Loucy (cell line): ENCODE measurements at regions not wholly inside any gene's neighbourhood (a gene's known extent, or its start where the extent isn't known, plus 50 kb on each side); places are given as distances from the start of the nearest gene placed in this dataset.

Experiments
- H2AFZ ChIP-seq: fragments of 200-600 bp; sonication (generic); 2 replicates; pipeline ENCODE4 v1.6.0; 2016; ENCODE audit warnings: antibody characterized with exemption, mild to moderate bottlenecking, low read length, moderate library complexity
- H3F3A ChIP-seq: fragments of 200-600 bp; 2 replicates; pipeline ENCODE4 v1.6.0; 2016; ENCODE audit warnings: antibody characterized with exemption, low read depth, mild to moderate bottlenecking
- H3K27me3 ChIP-seq: fragments of 200-600 bp; sonication (generic); 2 replicates; pipeline ENCODE4 v1.6.1; 2014; ENCODE audit warnings: low read length, mild to moderate bottlenecking; ENCODE audit not compliant: insufficient read depth, poor library complexity, severe bottlenecking
- H3K36me3 ChIP-seq: fragments of 200-600 bp; sonication (generic); 2 replicates; pipeline ENCODE4 v1.6.1; 2016; ENCODE audit warnings: low read length; ENCODE audit not compliant: insufficient read depth
- H3K4me1 ChIP-seq: fragments of 200-600 bp; sonication (generic); 2 replicates; pipeline ENCODE4 v1.5.1; 2014; ENCODE audit warnings: low read length, mild to moderate bottlenecking; ENCODE audit not compliant: insufficient read depth, poor library complexity, severe bottlenecking
- H3K4me2 ChIP-seq: fragments of 200-600 bp; sonication (generic); 2 replicates; pipeline ENCODE4 v1.6.0; 2014; ENCODE audit warnings: antibody characterized with exemption, low read length, low read depth, mild to moderate bottlenecking; ENCODE audit not compliant: poor library complexity, severe bottlenecking
- H3K4me3 ChIP-seq: fragments of 200-600 bp; sonication (generic); 2 replicates; pipeline ENCODE4 v1.5.1; 2014; ENCODE audit warnings: low read length, mild to moderate bottlenecking, mixed read lengths; ENCODE audit not compliant: poor library complexity, severe bottlenecking
- H3K79me2 ChIP-seq: fragments of 200-600 bp; sonication (generic); 2 replicates; pipeline ENCODE4 v1.6.1; 2014; ENCODE audit warnings: low read length; ENCODE audit not compliant: insufficient read depth
- H3K9ac ChIP-seq: fragments of 200-600 bp; sonication (generic); 2 replicates; pipeline ENCODE4 v1.6.0; 2014; ENCODE audit warnings: mild to moderate bottlenecking, low read depth, low read length, moderate library complexity; ENCODE audit not compliant: poor library complexity, severe bottlenecking
- H3K9me2 ChIP-seq: fragments of 200-600 bp; sonication (generic); replicated peaks from 2 replicates; pipeline ENCODE4 v1.6.1; 2016; ENCODE audit warnings: low read depth, low read length, mixed read lengths
- H3K9me3 ChIP-seq: fragments of 200-600 bp; sonication (generic); 2 replicates; pipeline ENCODE4 v1.6.1; 2014; ENCODE audit warnings: mild to moderate bottlenecking, antibody characterized with exemption, low read length, low read depth; ENCODE audit not compliant: insufficient read depth
- H4K20me1 ChIP-seq: fragments of 200-600 bp; sonication (generic); 2 replicates; pipeline ENCODE4 v1.6.0; 2014; ENCODE audit warnings: antibody characterized with exemption, low read length, mild to moderate bottlenecking; ENCODE audit not compliant: insufficient read depth, poor library complexity, severe bottlenecking
- EZH2phosphoT487 ChIP-seq: fragments of 200-600 bp; IDR thresholded peaks from 2 replicates; pipeline ENCODE4 v1.6.1; 2018; ENCODE audit warnings: antibody characterized with exemption, mild to moderate bottlenecking, moderate library complexity, borderline replicate concordance
- TF ChIP-seq, protein P1 (sequence below): fragments of 200-600 bp; sonication (generic); conservative IDR thresholded peaks from 2 replicates; pipeline ENCODE4 v1.5.1; 2014; ENCODE audit warnings: mild to moderate bottlenecking, antibody characterized with exemption, low read length

DNA sequence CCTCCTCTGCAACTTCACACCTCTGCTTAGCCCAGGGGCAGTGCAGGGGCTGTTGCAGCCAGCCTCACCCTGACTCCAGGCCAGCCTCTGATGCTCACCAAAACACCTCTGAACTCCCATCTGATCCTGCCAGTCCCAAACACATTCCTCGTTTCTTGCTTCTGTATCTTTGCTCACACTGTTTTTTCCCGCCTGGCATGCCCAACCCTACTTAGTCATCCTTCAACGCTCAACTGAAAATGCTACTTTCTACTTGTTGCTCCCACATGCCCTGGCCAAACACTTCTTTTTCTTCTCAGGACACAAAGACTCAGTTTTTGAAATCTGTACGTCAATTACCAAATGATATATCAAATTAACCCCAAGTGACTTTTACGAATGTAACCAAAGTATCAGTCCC is 140.8 kb upstream of the ZBED5 start:
- H2AFZ ChIP-seq, result no peak overlapping the region
- no peaks in the 10 kb centered on the region for H3K36me3 ChIP-seq
- no peak overlapping the region for H3K4me2 ChIP-seq
- no peaks in the 10 kb centered on the region for H3K4me1 ChIP-seq
- H3K79me2 ChIP-seq, result no peaks in the 10 kb centered on the region
- H3K9me3 ChIP-seq, result no peaks in the 10 kb centered on the region
- no peak for TF ChIP-seq EZH2phosphoT487
- TF ChIP-seq, protein P1, sequence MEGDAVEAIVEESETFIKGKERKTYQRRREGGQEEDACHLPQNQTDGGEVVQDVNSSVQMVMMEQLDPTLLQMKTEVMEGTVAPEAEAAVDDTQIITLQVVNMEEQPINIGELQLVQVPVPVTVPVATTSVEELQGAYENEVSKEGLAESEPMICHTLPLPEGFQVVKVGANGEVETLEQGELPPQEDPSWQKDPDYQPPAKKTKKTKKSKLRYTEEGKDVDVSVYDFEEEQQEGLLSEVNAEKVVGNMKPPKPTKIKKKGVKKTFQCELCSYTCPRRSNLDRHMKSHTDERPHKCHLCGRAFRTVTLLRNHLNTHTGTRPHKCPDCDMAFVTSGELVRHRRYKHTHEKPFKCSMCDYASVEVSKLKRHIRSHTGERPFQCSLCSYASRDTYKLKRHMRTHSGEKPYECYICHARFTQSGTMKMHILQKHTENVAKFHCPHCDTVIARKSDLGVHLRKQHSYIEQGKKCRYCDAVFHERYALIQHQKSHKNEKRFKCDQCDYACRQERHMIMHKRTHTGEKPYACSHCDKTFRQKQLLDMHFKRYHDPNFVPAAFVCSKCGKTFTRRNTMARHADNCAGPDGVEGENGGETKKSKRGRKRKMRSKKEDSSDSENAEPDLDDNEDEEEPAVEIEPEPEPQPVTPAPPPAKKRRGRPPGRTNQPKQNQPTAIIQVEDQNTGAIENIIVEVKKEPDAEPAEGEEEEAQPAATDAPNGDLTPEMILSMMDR, result no peak
- no peaks in the 10 kb centered on the region for H3K9me2 ChIP-seq
- H3K4me3 ChIP-seq, result no peak overlapping the region
- H3K9ac ChIP-seq, result no peak overlapping the region
- no peaks in the 10 kb centered on the region for H3F3A ChIP-seq
- no peaks in the 10 kb centered on the region for H3K27me3 ChIP-seq
- no peaks in the 10 kb centered on the region for H4K20me1 ChIP-seq

DNA sequence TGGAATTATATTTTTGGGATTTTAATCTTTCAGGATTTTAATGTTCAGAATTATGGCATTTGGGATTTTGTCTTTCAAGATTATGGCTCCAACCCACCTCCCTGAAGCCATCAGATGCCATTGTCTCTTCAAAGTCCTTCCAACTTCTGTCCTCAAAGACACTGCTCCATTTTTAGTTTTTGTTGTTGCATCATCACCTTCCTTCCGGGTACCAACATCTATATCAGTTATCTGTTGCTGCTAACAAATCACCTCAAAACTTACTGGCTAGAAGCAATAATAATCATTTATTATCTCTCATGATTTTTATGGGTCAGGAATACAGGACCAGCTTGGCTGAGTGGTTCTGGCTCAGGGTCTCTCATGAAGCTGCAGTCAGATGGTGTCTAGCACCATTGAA is 138.8 kb upstream of the ZBED5 start:
- no peak overlapping the region for H2AFZ ChIP-seq
- H3K36me3 ChIP-seq, result no peaks in the 10 kb centered on the region
- H3K4me2 ChIP-seq, result no peak overlapping the region
- TF ChIP-seq, protein P1, result no peak
- no peak for TF ChIP-seq EZH2phosphoT487
- no peaks in the 10 kb centered on the region for H3K9me2 ChIP-seq
- no peaks in the 10 kb centered on the region for H3K27me3 ChIP-seq
- H3K79me2 ChIP-seq, result no peaks in the 10 kb centered on the region
- no peaks in the 10 kb centered on the region for H3K9me3 ChIP-seq
- H3K4me1 ChIP-seq, result no peaks in the 10 kb centered on the region
- H3K4me3 ChIP-seq, result no peak overlapping the region
- H3K9ac ChIP-seq, result no peak overlapping the region
- H4K20me1 ChIP-seq, result no peaks in the 10 kb centered on the region
- no peaks in the 10 kb centered on the region for H3F3A ChIP-seq

DNA sequence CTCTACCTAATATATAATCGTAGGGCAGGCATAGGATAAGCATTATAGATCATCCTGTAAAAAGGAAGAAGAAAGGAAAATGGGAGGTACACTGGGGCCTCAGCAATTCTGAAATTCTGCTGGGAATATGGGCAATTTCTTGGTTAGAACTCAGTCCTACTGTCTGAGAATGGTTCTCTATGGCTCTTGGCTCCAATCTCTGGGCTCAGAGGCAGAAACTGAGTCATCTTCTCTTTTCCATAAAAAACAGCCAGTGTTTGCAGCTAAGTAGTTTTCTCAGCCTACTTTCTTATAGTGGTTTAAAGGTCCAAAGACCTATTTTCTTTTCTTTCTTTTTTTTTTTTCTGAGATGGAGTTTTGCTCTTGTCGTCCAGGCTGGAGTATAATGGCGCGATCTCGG is 135.8 kb upstream of the ZBED5 start:
- TF ChIP-seq, protein P1, result no peak
- TF ChIP-seq EZH2phosphoT487, result no peak
- H3K4me3 ChIP-seq, result no peak overlapping the region
- H3K4me1 ChIP-seq, result peaks cover 8% of the 10 kb centered on the region
- H3K27me3 ChIP-seq, result no peaks in the 10 kb centered on the region
- no peaks in the 10 kb centered on the region for H3F3A ChIP-seq
- no peaks in the 10 kb centered on the region for H3K79me2 ChIP-seq
- H4K20me1 ChIP-seq, result no peaks in the 10 kb centered on the region
- H3K9me3 ChIP-seq, result no peaks in the 10 kb centered on the region
- no peak overlapping the region for H3K9ac ChIP-seq
- no peak overlapping the region for H2AFZ ChIP-seq
- no peak overlapping the region for H3K4me2 ChIP-seq
- no peaks in the 10 kb centered on the region for H3K36me3 ChIP-seq
- H3K9me2 ChIP-seq, result no peaks in the 10 kb centered on the region
